Smooth muscle cell (in vitro differentiated cells): ENCODE measurements at regions not wholly inside any gene's neighbourhood (a gene's known extent, or its start where the extent isn't known, plus 50 kb on each side); places are given as distances from the start of the nearest gene placed in this dataset.

Experiments
- DNase-seq: peaks from one replicate; lab custom pipeline; 2025; ENCODE audit not compliant: unreplicated experiment; lab: John Stamatoyannopoulos, UW
- H2AFZ ChIP-seq: fragments of 200-600 bp; sonication (generic); 2 replicates; pipeline ENCODE4 v1.6.0; 2016; ENCODE audit warnings: antibody characterized with exemption, low read depth, mild to moderate bottlenecking
- H3F3A ChIP-seq: fragments of 200-600 bp; sonication (generic); 2 replicates; pipeline ENCODE4 v1.6.0; 2017; ENCODE audit warnings: antibody characterized with exemption, low read depth
- H3K27ac ChIP-seq: fragments of 200-600 bp; sonication (generic); 2 replicates; pipeline ENCODE4 v1.5.1; 2016; ENCODE audit warnings: low read depth, mild to moderate bottlenecking
- H3K27me3 ChIP-seq: fragments of 200-600 bp; sonication (generic); 2 replicates; pipeline ENCODE4 v1.6.1; 2016; ENCODE audit warnings: low read depth, mild to moderate bottlenecking
- H3K36me3 ChIP-seq: fragments of 200-600 bp; sonication (generic); 2 replicates; pipeline ENCODE4 v1.5.1; 2016; ENCODE audit warnings: low read depth
- H3K4me1 ChIP-seq: fragments of 200-600 bp; sonication (generic); 2 replicates; pipeline ENCODE4 v1.5.1; 2016; ENCODE audit warnings: low read depth
- H3K4me2 ChIP-seq: fragments of 200-600 bp; sonication (generic); 2 replicates; pipeline ENCODE4 v1.6.0; 2016; ENCODE audit warnings: mild to moderate bottlenecking
- H3K4me3 ChIP-seq: fragments of 200-600 bp; sonication (generic); 2 replicates; pipeline ENCODE4 v1.5.1; 2016; ENCODE audit warnings: mild to moderate bottlenecking
- H3K79me2 ChIP-seq: fragments of 200-600 bp; sonication (generic); 2 replicates; pipeline ENCODE4 v1.6.0; 2016; ENCODE audit warnings: low read depth, mild to moderate bottlenecking
- H3K9ac ChIP-seq: fragments of 200-600 bp; sonication (generic); 2 replicates; pipeline ENCODE4 v1.6.0; 2016; ENCODE audit warnings: low read depth
- H3K9me3 ChIP-seq: fragments of 200-600 bp; sonication (generic); replicated peaks from 2 replicates; pipeline ENCODE4 v1.5.1; 2016; ENCODE audit warnings: low read depth
- H4K20me1 ChIP-seq: fragments of 200-600 bp; sonication (generic); 2 replicates; pipeline ENCODE4 v1.6.0; 2016; ENCODE audit warnings: low read depth
- WGBS: methylation state at CpG from one replicate; pipeline ENCODE4 v1.1.7; 2016; ENCODE audit warnings: low lambda C conversion rate; 5-methylcytosine and 5-hydroxymethylcytosine counted together
- TF ChIP-seq, protein P1 (sequence below): fragments of 200-600 bp; sonication (generic); IDR thresholded peaks from 2 replicates; pipeline ENCODE4 v1.5.1; 2017; ENCODE audit warnings: borderline replicate concordance, mild to moderate bottlenecking, antibody characterized with exemption; ENCODE audit not compliant: insufficient read depth, poor library complexity, severe bottlenecking

DNA sequence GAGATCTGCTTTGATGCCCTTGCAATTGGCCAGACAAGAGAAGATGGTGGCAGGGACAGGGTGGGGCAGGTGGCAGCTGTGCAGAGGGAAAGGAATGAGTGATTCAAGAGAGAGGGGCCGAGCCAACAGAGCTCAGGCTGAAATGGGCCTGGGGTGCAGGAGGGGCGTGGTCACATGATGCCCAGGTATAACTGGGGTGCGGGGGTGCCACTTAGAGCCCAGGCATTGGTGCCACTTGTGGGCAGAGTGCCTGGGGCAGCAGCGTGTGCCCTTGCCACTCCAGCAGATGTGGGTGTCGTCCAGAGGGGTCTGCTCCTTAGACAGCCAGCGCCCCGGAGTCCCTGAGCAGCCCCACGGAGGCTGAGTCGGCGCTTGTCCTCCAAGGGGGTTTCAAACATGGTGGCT, 88.7 kb downstream of the PLXNA1 start:
- TF ChIP-seq, protein P1, sequence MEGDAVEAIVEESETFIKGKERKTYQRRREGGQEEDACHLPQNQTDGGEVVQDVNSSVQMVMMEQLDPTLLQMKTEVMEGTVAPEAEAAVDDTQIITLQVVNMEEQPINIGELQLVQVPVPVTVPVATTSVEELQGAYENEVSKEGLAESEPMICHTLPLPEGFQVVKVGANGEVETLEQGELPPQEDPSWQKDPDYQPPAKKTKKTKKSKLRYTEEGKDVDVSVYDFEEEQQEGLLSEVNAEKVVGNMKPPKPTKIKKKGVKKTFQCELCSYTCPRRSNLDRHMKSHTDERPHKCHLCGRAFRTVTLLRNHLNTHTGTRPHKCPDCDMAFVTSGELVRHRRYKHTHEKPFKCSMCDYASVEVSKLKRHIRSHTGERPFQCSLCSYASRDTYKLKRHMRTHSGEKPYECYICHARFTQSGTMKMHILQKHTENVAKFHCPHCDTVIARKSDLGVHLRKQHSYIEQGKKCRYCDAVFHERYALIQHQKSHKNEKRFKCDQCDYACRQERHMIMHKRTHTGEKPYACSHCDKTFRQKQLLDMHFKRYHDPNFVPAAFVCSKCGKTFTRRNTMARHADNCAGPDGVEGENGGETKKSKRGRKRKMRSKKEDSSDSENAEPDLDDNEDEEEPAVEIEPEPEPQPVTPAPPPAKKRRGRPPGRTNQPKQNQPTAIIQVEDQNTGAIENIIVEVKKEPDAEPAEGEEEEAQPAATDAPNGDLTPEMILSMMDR = no peak
- no peaks in the 10 kb centered on the region for H3K4me1 ChIP-seq
- H3K4me2 ChIP-seq = no peak overlapping the region
- H3K4me3 ChIP-seq = no peak overlapping the region
- DNase-seq = no peak
- no peaks in the 10 kb centered on the region for H3K36me3 ChIP-seq
- no peaks in the 10 kb centered on the region for H4K20me1 ChIP-seq
- 90% methylated on average over 9 of the region's 10 CpGs for WGBS
- H3K27ac ChIP-seq = no peak overlapping the region
- no peak overlapping the region for H3K9ac ChIP-seq
- no peaks in the 10 kb centered on the region for H3K27me3 ChIP-seq
- no peaks in the 10 kb centered on the region for H3K9me3 ChIP-seq
- H2AFZ ChIP-seq = no peak overlapping the region
- peaks cover 7% of the 10 kb centered on the region for H3F3A ChIP-seq
- H3K79me2 ChIP-seq = no peaks in the 10 kb centered on the region

DNA sequence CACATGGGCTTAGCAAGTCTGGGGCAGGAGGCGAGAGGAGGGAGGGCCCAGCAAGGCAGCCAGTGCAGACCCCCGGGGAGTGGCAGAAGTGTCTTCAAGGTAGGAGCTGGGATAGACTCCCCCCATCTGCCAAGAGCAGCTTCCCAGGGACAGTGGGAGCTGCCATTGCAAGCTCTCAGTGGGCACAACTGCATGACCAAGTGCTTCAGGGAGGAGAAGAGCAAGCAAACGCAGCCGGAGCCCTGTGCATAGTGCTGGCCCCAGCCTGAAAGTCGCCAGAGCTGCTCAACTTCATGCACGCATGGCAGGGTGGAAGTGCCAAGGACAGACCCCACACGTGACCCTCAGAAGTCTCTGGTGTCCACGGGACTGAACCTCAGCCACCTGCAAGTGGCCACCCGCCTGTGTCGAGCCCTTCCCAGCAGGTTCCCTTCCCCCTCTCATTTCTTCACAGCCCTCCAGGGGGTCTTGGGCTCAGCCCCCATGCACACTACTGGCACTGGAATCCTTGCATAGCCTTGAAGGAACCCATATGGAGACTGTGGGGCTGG, 89.4 kb downstream of the PLXNA1 start:
- Histone ChIP-seq H3K4me1 (no peaks in the 10 kb centered on the region), H3K27ac (no peak overlapping the region), H2AFZ (no peak overlapping the region), H3K36me3 (no peaks in the 10 kb centered on the region), H3K79me2 (no peaks in the 10 kb centered on the region), H3K27me3 (no peaks in the 10 kb centered on the region), H3K4me3 (no peak overlapping the region), H3K9ac (no peak overlapping the region), H3K9me3 (no peaks in the 10 kb centered on the region), H4K20me1 (no peaks in the 10 kb centered on the region), H3F3A (peaks cover 7% of the 10 kb centered on the region), H3K4me2 (no peak overlapping the region)
- no peak for DNase-seq
- 92% methylated on average over 9 of the region's 10 CpGs for WGBS
- TF ChIP-seq, protein P1 = no peak

DNA sequence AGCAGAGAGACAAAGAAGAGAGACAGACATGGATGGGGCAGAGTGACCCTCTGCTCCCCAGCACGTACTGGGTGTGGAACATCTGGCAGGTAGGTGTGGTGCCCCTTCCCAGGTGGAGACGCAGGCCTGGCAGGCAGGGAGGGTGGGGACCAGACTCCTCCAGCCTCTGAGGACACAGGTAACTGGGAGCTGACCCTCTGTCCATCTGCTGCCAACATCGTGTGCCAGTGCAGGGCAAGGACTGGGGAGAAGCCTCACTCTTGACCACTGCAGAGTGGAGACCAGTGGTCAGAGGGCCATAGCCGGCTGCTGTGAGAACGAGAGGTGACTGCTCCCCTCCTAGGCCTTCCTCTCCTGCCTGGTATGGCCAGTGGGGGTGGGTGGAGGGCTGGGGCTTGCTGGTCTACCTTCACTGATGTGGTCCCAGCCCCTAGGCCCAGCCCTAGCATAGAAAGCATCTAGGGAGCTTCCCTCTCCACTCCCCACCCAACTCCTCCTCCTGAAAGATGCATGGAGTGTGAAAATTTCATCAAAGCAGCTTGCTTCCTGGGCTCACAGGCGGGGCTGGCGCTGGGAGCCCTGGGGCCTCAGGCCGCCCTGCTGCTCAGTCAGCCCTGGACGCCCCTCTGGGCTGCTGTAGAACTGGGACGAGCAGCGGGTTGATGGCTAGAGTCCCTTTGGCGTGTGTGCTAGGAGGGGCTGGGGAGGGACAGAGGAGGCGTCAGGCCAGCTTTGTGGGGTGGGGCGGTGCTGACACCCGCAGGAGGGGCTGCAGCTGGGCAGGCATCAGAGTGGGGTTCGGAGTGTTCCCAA, 90.3 kb downstream of the PLXNA1 start:
- Histone ChIP-seq H3F3A (peaks cover 7% of the 10 kb centered on the region), H4K20me1 (no peaks in the 10 kb centered on the region), H3K4me3 (no peak overlapping the region), H3K9me3 (no peaks in the 10 kb centered on the region), H3K9ac (no peak overlapping the region), H2AFZ (no peak overlapping the region), H3K4me1 (peaks cover 4% of the 10 kb centered on the region), H3K4me2 (no peak overlapping the region), H3K79me2 (no peaks in the 10 kb centered on the region), H3K27me3 (no peaks in the 10 kb centered on the region), H3K27ac (no peak overlapping the region), H3K36me3 (no peaks in the 10 kb centered on the region)
- TF ChIP-seq, protein P1 = no peak
- 82% methylated on average over 13 of the region's 16 CpGs for WGBS
- DNase-seq = no peak
